Tibial nerve (tissue), 4 donors: ENCODE measurements at regions not wholly inside any gene's neighbourhood (a gene's known extent, or its start where the extent isn't known, plus 50 kb on each side); places are given as distances from the start of the nearest gene placed in this dataset.

Source experiments
- CTCF ChIP-seq, 5 experiments: fragments of 200-600 bp in 3 of 5; fragments of 450-650 bp in 2 of 5; sonication (generic) in 3 of 5; IDR thresholded peaks; one replicate each; pipeline ENCODE4 v1.5.1; 2016 to 2019; ENCODE audit warnings: antibody characterized with exemption in 5 of 5, mild to moderate bottlenecking in 3 of 5, moderate library complexity in 2 of 5
- EP300 ChIP-seq, 2 donors: sonication (generic); formaldehyde crosslinking; IDR thresholded peaks; one replicate each; pipeline ENCODE4 v1.6.1; 2017; ENCODE audit warnings: antibody characterized with exemption in 2 of 2, mild to moderate bottlenecking in 1 of 2

DNA sequence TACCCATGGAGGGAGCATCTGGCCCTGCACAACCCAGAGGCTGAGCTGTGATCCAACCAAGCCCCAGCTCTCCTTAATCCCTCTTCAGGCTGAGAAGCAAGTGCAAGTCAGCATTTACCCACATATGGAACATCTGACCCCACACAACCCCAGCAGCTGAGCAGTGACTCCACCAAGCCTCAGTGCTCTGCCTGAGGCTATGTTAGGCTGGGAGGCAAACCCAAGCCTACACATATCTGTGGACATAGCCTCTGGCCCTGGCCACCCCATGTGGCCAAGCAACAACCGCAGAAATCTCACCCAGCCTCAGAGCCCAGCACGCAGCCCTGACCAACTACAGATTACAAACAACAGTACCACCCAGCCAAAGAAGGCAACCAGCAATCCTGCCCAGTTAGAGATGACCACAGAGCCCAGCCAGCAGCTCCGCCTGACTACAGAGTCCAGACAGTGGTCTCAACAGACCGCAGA is 142.8 kb downstream of the NUAK1 start:
- no peak for TF ChIP-seq CTCF (IDR thresholded peaks at IDR 0.05)
- TF ChIP-seq EP300 (IDR thresholded peaks at IDR 0.05), result no peak
